AG04450 (cell line): ENCODE measurements at regions not wholly inside any gene's neighbourhood (a gene's known extent, or its start where the extent isn't known, plus 50 kb on each side); places are given as distances from the start of the nearest gene placed in this dataset.

Experiments used
- CTCF ChIA-PET: fragments of 300-600, 350-600 bp; formaldehyde crosslinking; extraction: SDS; loops from one replicate; lab custom pipeline; 2022; ENCODE audit warnings: antibody characterized with exemption, inconsistent platforms; lab: Charles Lee
- POLR2A ChIA-PET: fragments of 350-600 bp; formaldehyde crosslinking; extraction: SDS; loops from one replicate; lab custom pipeline; 2021; ENCODE audit warnings: antibody characterized with exemption, inconsistent platforms; lab: Yijun Ruan, JAX
- DNase-seq: peaks from one replicate; pipeline ENCODE4 v3.0.0-alpha.2; 2011; ENCODE audit warnings: low read depth, low spot score
- H3K27ac ChIP-seq: one replicate; pipeline ENCODE4 v1.5.1; 2012; ENCODE audit warnings: low read depth, low read length, control low read depth
- H3K27me3 ChIP-seq: one replicate; pipeline ENCODE4 v1.6.0; 2012; ENCODE audit warnings: low read length; ENCODE audit not compliant: control insufficient read depth, insufficient read depth
- H3K4me3 ChIP-seq: 2 replicates; pipeline ENCODE4 v1.5.1; 2011; ENCODE audit warnings: mild to moderate bottlenecking, low read depth, low read length, control low read depth
- H3K9me3 ChIP-seq: 2 replicates; pipeline ENCODE4 v1.5.1; 2012; ENCODE audit warnings: low read length; ENCODE audit not compliant: control insufficient read depth, insufficient read depth
- CTCF ChIP-seq: IDR thresholded peaks from 2 replicates; pipeline ENCODE4 v1.5.1; 2011; ENCODE audit warnings: low read depth, low read length, control low read depth, inconsistent platforms

GRCh38 chr7:132022188-132022587, 465.8 kb upstream of the PODXL start:
- POLR2A ChIA-PET = no interaction called here
- DNase-seq = no peak
- H3K4me3 ChIP-seq = no peak overlapping the region
- H3K27me3 ChIP-seq = no peaks in the 10 kb centered on the region
- H3K9me3 ChIP-seq = no peaks in the 10 kb centered on the region
- no peak for TF ChIP-seq CTCF
- no peak overlapping the region for H3K27ac ChIP-seq
- CTCF ChIA-PET = interaction anchor here (2.1 kb wide), 1 partner anchor 18 kb away, joined by 7 read pairs; no protein-coding TSS in a partner anchor

- CTCF ChIA-PET = no interaction called here
Measured at GRCh38 chr7:132019703-132020102, 463.3 kb upstream of the PODXL start.

GRCh38 chr7:132009778-132010177, 453.4 kb upstream of the PODXL start:
- no peak for DNase-seq
- H3K27ac ChIP-seq = no peak overlapping the region
- CTCF ChIA-PET = no interaction called here
- POLR2A ChIA-PET = no interaction called here
- no peaks in the 10 kb centered on the region for H3K9me3 ChIP-seq
- H3K4me3 ChIP-seq = no peak overlapping the region
- no peaks in the 10 kb centered on the region for H3K27me3 ChIP-seq
- TF ChIP-seq CTCF = no peak

More at GRCh38 chr7:132019703-132020102, 463.3 kb upstream of the PODXL start:
- POLR2A ChIA-PET = no interaction called here
- Histone ChIP-seq H3K9me3 (no peaks in the 10 kb centered on the region), H3K27ac (no peak overlapping the region), H3K4me3 (no peak overlapping the region), H3K27me3 (no peaks in the 10 kb centered on the region)
- TF ChIP-seq CTCF = no peak
- no peak for DNase-seq

- no peaks in the 10 kb centered on the region for H3K27me3 ChIP-seq
- peak; percentile 3 for DNase-seq
- POLR2A ChIA-PET = no interaction called here
- H3K27ac ChIP-seq = no peak overlapping the region
- CTCF ChIA-PET = interaction anchor here (0.6 to 1.7 kb wide), 23 partner anchors 9 to 576 kb away, joined by 3 to 16 read pairs (median 4); no protein-coding TSS in a partner anchor
- H3K4me3 ChIP-seq = no peak overlapping the region
- peak; percentile 54 for TF ChIP-seq CTCF
- no peaks in the 10 kb centered on the region for H3K9me3 ChIP-seq
Measured at GRCh38 chr7:132004529-132004928, 448.1 kb upstream of the PODXL start.

- TF ChIP-seq CTCF = no peak
- Histone ChIP-seq H3K27ac (no peak overlapping the region), H3K4me3 (no peak overlapping the region), H3K27me3 (no peaks in the 10 kb centered on the region), H3K9me3 (no peaks in the 10 kb centered on the region)
- POLR2A ChIA-PET = no interaction called here
- DNase-seq = no peak
- CTCF ChIA-PET = no interaction called here
Measured at GRCh38 chr7:132002343-132002968, 446.0 kb upstream of the PODXL start.
